Activated T-helper 2 cell treated with anti-CD3 and anti-CD28 coated beads, Interferon-gamma antibody, Interleukin-2, Interleukin-4, amounts not matched to agents 10 μg/mL and 5 μg/mL and 100 μg/mL, durations not matched to agents 14 hours and 24 hours and 36 hours (primary cell): ENCODE measurements at regions not wholly inside any gene's neighbourhood (a gene's known extent, or its start where the extent isn't known, plus 50 kb on each side); places are given as distances from the start of the nearest gene placed in this dataset.

Experiments
- DNase-seq: peaks from one replicate; pipeline ENCODE4 v3.0.0; 2021; ENCODE audit warnings: low spot score
- H3K27ac Mint-ChIP-seq: one replicate; pipeline ENCODE4 v1.8.0; 2021; ENCODE audit warnings: mixed read lengths
- H3K27me3 Mint-ChIP-seq: one replicate; pipeline ENCODE4 v1.8.0; 2021; ENCODE audit warnings: low read depth, mixed read lengths
- H3K36me3 Mint-ChIP-seq: one replicate; pipeline ENCODE4 v1.8.0; 2021; ENCODE audit warnings: low read depth, mixed read lengths
- H3K4me1 Mint-ChIP-seq: one replicate; pipeline ENCODE4 v1.8.0; 2021; ENCODE audit warnings: low read depth, mixed read lengths
- H3K4me3 Mint-ChIP-seq: one replicate; pipeline ENCODE4 v1.8.0; 2021; ENCODE audit warnings: low read depth, mild to moderate bottlenecking, moderate library complexity, mixed read lengths
- H3K9me3 Mint-ChIP-seq: one replicate; pipeline ENCODE4 v1.8.0; 2021; ENCODE audit warnings: mixed read lengths
- intact Hi-C: fragments of 100-400 bp; cut with micrococcal nuclease; formaldehyde crosslinking; loops from one replicate; pipeline ENCODE4 v1.15.1; 2023

- H3K9me3 Mint-ChIP-seq = no peaks in the 10 kb centered on the region
- H3K4me3 Mint-ChIP-seq = no peak overlapping the region
- H3K27me3 Mint-ChIP-seq = peaks cover 18% of the 10 kb centered on the region
- intact Hi-C loops = loop anchor here (5.0 kb wide), 1 partner anchor 201 kb away; no protein-coding TSS in a partner anchor
- no peaks in the 10 kb centered on the region for H3K4me1 Mint-ChIP-seq
- no peaks in the 10 kb centered on the region for H3K36me3 Mint-ChIP-seq
- H3K27ac Mint-ChIP-seq = no peak overlapping the region
- no peak for DNase-seq
Observed at GRCh38 chr9:94010980-94011533, 55.9 kb upstream of the BARX1 start.

- no peak overlapping the region for H3K27ac Mint-ChIP-seq
- intact Hi-C loops = no loop called here
- H3K4me3 Mint-ChIP-seq = no peak overlapping the region
- no peaks in the 10 kb centered on the region for H3K4me1 Mint-ChIP-seq
- peaks cover 13% of the 10 kb centered on the region for H3K27me3 Mint-ChIP-seq
- no peaks in the 10 kb centered on the region for H3K9me3 Mint-ChIP-seq
- no peak for DNase-seq
- H3K36me3 Mint-ChIP-seq = no peaks in the 10 kb centered on the region
Observed at GRCh38 chr9:94005272-94005901, 50.2 kb upstream of the BARX1 start.
